Small intestine (tissue), 7 donors: ENCODE measurements at regions not wholly inside any gene's neighbourhood (a gene's known extent, or its start where the extent isn't known, plus 50 kb on each side); places are given as distances from the start of the nearest gene placed in this dataset.

Experiments
- DNase-seq, 2 donors: peaks; one replicate each; pipeline versions ENCODE4 v3.0.0 to v3.0.0-alpha.2; 2013
- FAIRE-seq: peaks from 2 replicates; lab custom pipeline; 2012; peaks lifted over from hg19 to GRCh38; lab: Jason Lieb, UNC
- H3K27ac ChIP-seq, 3 donors: one replicate each; pipeline ENCODE4 v1.5.1; 2013; ENCODE audit warnings: low read length in 2 of 3, mild to moderate bottlenecking in 2 of 3, control low read depth in 1 of 3, inconsistent platforms in 1 of 3, low read depth in 1 of 3, moderate library complexity in 1 of 3
- H3K27me3 ChIP-seq, 3 donors: one replicate each; pipeline ENCODE4 v1.6.1; 2013; ENCODE audit warnings: low read length in 3 of 3, inconsistent platforms in 1 of 3; ENCODE audit not compliant: control insufficient read depth in 3 of 3, insufficient read depth in 3 of 3
- H3K36me3 ChIP-seq, 3 donors: one replicate each; pipeline ENCODE4 v1.6.1; 2013; ENCODE audit warnings: low read length in 3 of 3, inconsistent platforms in 1 of 3, low read depth in 1 of 3, mild to moderate bottlenecking in 1 of 3, moderate library complexity in 1 of 3; ENCODE audit not compliant: control insufficient read depth in 3 of 3, insufficient read depth in 2 of 3
- H3K4me1 ChIP-seq, 3 donors: one replicate each; pipeline ENCODE4 v1.6.1; 2013; ENCODE audit warnings: low read length in 2 of 3, inconsistent platforms in 1 of 3, low read depth in 1 of 3, mild to moderate bottlenecking in 1 of 3, moderate library complexity in 1 of 3; ENCODE audit not compliant: control insufficient read depth in 3 of 3, insufficient read depth in 2 of 3
- H3K4me3 ChIP-seq, 3 donors: one replicate each; pipeline ENCODE4 v1.5.1; 2013; ENCODE audit warnings: low read length in 3 of 3, control low read depth in 1 of 3, inconsistent platforms in 1 of 3, low read depth in 1 of 3, mild to moderate bottlenecking in 1 of 3, moderate library complexity in 1 of 3
- H3K9me3 ChIP-seq, 2 donors: one replicate each; pipeline ENCODE4 v1.6.1; 2013; ENCODE audit warnings: low read depth in 1 of 2, low read length in 1 of 2; ENCODE audit not compliant: control insufficient read depth in 2 of 2, insufficient read depth in 1 of 2
- WGBS, 3 donors: extraction: QIAGEN DNeasy Blood & Tissue Kit; methylation state at CpG; one replicate each; pipeline ENCODE4 v1.1.7; 2013; 5-methylcytosine and 5-hydroxymethylcytosine counted together
- donor health status: healthy with polysubstance abuse.
- donor health status: control.
- donor health status: control.
- donor health status: Bipolar disorder and iron deficiency.
- donor health status: healthy.

DNA sequence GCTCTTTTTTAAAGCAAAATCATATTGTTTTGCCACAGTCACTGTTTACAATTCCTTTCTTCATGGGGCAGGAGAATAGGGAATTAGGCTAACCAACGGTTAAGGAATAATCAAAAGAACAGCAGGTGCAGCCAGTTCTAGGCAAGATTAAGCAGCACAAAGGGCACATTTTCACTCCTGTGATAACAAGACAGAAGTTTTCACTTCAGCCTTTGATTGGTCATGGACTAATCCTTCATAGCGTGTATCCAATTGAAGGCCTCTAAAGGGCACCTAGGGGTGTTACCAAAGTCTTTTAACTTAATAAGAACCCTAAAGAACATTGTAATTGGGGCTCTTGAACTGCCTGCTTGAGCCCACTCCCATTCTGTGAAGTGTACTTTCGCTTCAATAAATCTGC is 206.9 kb upstream of the AMIGO2 start:
- H3K36me3 ChIP-seq: no peaks in the 10 kb centered on the region
- no peak overlapping the region for H3K4me3 ChIP-seq
- H3K4me1 ChIP-seq: peaks cover 0 to 3% (median 0%) of the 10 kb centered on the region in 3 donors
- no peaks in the 10 kb centered on the region for H3K9me3 ChIP-seq
- DNase-seq (peak in 1 of 2 donors; percentile 56), FAIRE-seq (no peak)
- WGBS, 3 donors: 17 to 67% (median 44%) methylated on average over 3 of the region's 3 CpGs
- H3K27me3 ChIP-seq: no peaks in the 10 kb centered on the region
- H3K27ac ChIP-seq: no peak overlapping the region
